CD14-positive monocyte (primary cell): ENCODE measurements at regions not wholly inside any gene's neighbourhood (a gene's known extent, or its start where the extent isn't known, plus 50 kb on each side); places are given as distances from the start of the nearest gene placed in this dataset.

Source experiments
- DNase-seq, 3 donors: peaks; one replicate each; pipeline ENCODE4 v3.0.0-alpha.2; 2011 to 2022
- H2AFZ ChIP-seq: 2 replicates; pipeline ENCODE4 v1.6.0; 2012; ENCODE audit warnings: mild to moderate bottlenecking, low read depth, low read length, inconsistent platforms; ENCODE audit not compliant: insufficient read depth, poor library complexity, severe bottlenecking
- H3K27ac ChIP-seq, 2 donors: 1 replicate in 1 of 2; 2 replicates in 1 of 2; pipeline ENCODE4 v1.5.1; 2012 to 2013; ENCODE audit warnings: low read length in 2 of 2, control low read depth in 1 of 2, inconsistent platforms in 1 of 2, low read depth in 1 of 2, mild to moderate bottlenecking in 1 of 2
- H3K27me3 ChIP-seq, 2 donors: one replicate each; pipeline versions ENCODE4 v1.6.0 to v1.6.1; 2011 to 2013; ENCODE audit warnings: low read length in 2 of 2; ENCODE audit not compliant: control insufficient read depth in 2 of 2, insufficient read depth in 2 of 2
- H3K36me3 ChIP-seq, 2 donors: replicated peaks in 1 of 2; 1 replicate in 1 of 2; 2 replicates in 1 of 2; pipeline versions ENCODE4 v1.5.1 to v1.6.1; 2012 to 2013; ENCODE audit warnings: low read length in 2 of 2, control low read depth in 1 of 2, inconsistent platforms in 1 of 2, mild to moderate bottlenecking in 1 of 2; ENCODE audit not compliant: insufficient read depth in 2 of 2, control insufficient read depth in 1 of 2
- H3K4me1 ChIP-seq, 2 donors: 1 replicate in 1 of 2; 2 replicates in 1 of 2; pipeline versions ENCODE4 v1.5.1 to v1.6.1; 2012 to 2013; ENCODE audit warnings: low read length in 2 of 2, control low read depth in 1 of 2, inconsistent platforms in 1 of 2, mild to moderate bottlenecking in 1 of 2, moderate library complexity in 1 of 2; ENCODE audit not compliant: insufficient read depth in 2 of 2, control insufficient read depth in 1 of 2
- H3K4me2 ChIP-seq: replicated peaks from 2 replicates; pipeline ENCODE3; 2012; ENCODE audit warnings: low read length, moderate library complexity, mild to moderate bottlenecking; ENCODE audit not compliant: poor library complexity, severe bottlenecking; ENCODE audit errors: extremely low read depth
- H3K4me3 ChIP-seq, 3 experiments: fragments of 200-600 bp in 1 of 3; sonication (generic) in 1 of 3; replicated peaks in 1 of 3; 1 replicate in 2 of 3; 2 replicates in 1 of 3; pipeline ENCODE4 v1.5.1; 2011 to 2013; ENCODE audit warnings: low read length in 3 of 3, mild to moderate bottlenecking in 3 of 3, control low read depth in 2 of 3, low read depth in 2 of 3, inconsistent platforms in 1 of 3, moderate library complexity in 1 of 3
- H3K79me2 ChIP-seq: 2 replicates; pipeline ENCODE4 v1.6.0; 2012; ENCODE audit warnings: mild to moderate bottlenecking, control low read depth, inconsistent platforms, low read length, moderate library complexity; ENCODE audit not compliant: insufficient read depth
- H3K9ac ChIP-seq: 2 replicates; pipeline ENCODE4 v1.6.0; 2017; ENCODE audit warnings: low read length, mild to moderate bottlenecking; ENCODE audit not compliant: insufficient read depth, poor library complexity, severe bottlenecking
- H3K9me3 ChIP-seq, 2 donors: replicated peaks in 1 of 2; 1 replicate in 1 of 2; 2 replicates in 1 of 2; pipeline versions ENCODE4 v1.5.1 to v1.6.1; 2012 to 2013; ENCODE audit warnings: low read length in 2 of 2, control low read depth in 1 of 2; ENCODE audit not compliant: control insufficient read depth in 1 of 2, insufficient read depth in 1 of 2
- H4K20me1 ChIP-seq: 2 replicates; pipeline ENCODE4 v1.6.0; 2012; ENCODE audit warnings: mild to moderate bottlenecking, low read length, control low read depth, moderate library complexity; ENCODE audit not compliant: insufficient read depth
- H3K27ac Mint-ChIP-seq, 7 donors: one replicate each; pipeline ENCODE4 v1.8.0; 2020; ENCODE audit warnings: mild to moderate bottlenecking in 7 of 7, mixed read lengths in 7 of 7, moderate library complexity in 6 of 7, inconsistent platforms in 2 of 7
- H3K27me3 Mint-ChIP-seq, 3 donors: one replicate each; pipeline ENCODE4 v1.8.0; 2021 to 2022; ENCODE audit warnings: low read depth in 3 of 3, mild to moderate bottlenecking in 3 of 3, mixed read lengths in 3 of 3, moderate library complexity in 3 of 3, inconsistent platforms in 1 of 3
- H3K36me3 Mint-ChIP-seq, 2 donors: one replicate each; pipeline ENCODE4 v1.8.0; 2020; ENCODE audit warnings: mixed read lengths in 2 of 2, inconsistent platforms in 1 of 2, mild to moderate bottlenecking in 1 of 2
- H3K4me1 Mint-ChIP-seq: one replicate; pipeline ENCODE4 v1.8.0; 2020; ENCODE audit warnings: mild to moderate bottlenecking, mixed read lengths
- H3K4me3 Mint-ChIP-seq, 2 donors: one replicate each; pipeline ENCODE4 v1.8.0; 2020; ENCODE audit warnings: mild to moderate bottlenecking in 2 of 2, mixed read lengths in 2 of 2, moderate library complexity in 1 of 2
- H3K9me3 Mint-ChIP-seq, 7 donors: one replicate each; pipeline ENCODE4 v1.8.0; 2020 to 2022; ENCODE audit warnings: mixed read lengths in 7 of 7, mild to moderate bottlenecking in 6 of 7, moderate library complexity in 6 of 7, inconsistent platforms in 2 of 7
- CTCF ChIP-seq: fragments of 200-600 bp; IDR thresholded peaks from one replicate; pipeline ENCODE4 v1.8.0; 2022; ENCODE audit warnings: antibody characterized with exemption, mild to moderate bottlenecking
- WGBS: methylation state at CpG from one replicate; pipeline ENCODE4 v1.1.5; 2013; ENCODE audit warnings: missing lambda C conversion rate; ENCODE audit not compliant: insufficient coverage; 5-methylcytosine and 5-hydroxymethylcytosine counted together
- intact Hi-C, 2 donors: fragments of 100-400 bp; cut with micrococcal nuclease; formaldehyde crosslinking; loops; one replicate each; pipeline versions ENCODE4 v1.15.0 to v1.15.1; 2023

- no peak overlapping the region for H3K9ac ChIP-seq
- H3K4me3 Mint-ChIP-seq = no peak overlapping the region
- peaks cover 0 to 3% (median 0%) of the 10 kb centered on the region in 7 donors for H3K9me3 Mint-ChIP-seq
- intact Hi-C loops = no loop called here
- WGBS = no CpG with 5 or more reads among the region's 2 CpGs
- no peaks in the 10 kb centered on the region for H3K9me3 ChIP-seq
- no peaks in the 10 kb centered on the region for H3K36me3 ChIP-seq
- no peaks in the 10 kb centered on the region for H3K27me3 Mint-ChIP-seq
- no peak overlapping the region for H3K4me3 ChIP-seq
- no peaks in the 10 kb centered on the region for H3K36me3 Mint-ChIP-seq
- no peak overlapping the region for H3K27ac Mint-ChIP-seq
- no peaks in the 10 kb centered on the region for H4K20me1 ChIP-seq
- H3K4me1 ChIP-seq = no peaks in the 10 kb centered on the region
- H2AFZ ChIP-seq = no peak overlapping the region
- DNase-seq = no peak
- H3K4me1 Mint-ChIP-seq = no peaks in the 10 kb centered on the region
- no peaks in the 10 kb centered on the region for H3K27me3 ChIP-seq
- H3K4me2 ChIP-seq = no peak overlapping the region
- H3K27ac ChIP-seq = no peak overlapping the region
- no peaks in the 10 kb centered on the region for H3K79me2 ChIP-seq
- no peak for TF ChIP-seq CTCF
Measured at GRCh38 chr16:62846399-62847057, 810.3 kb upstream of the CDH8 start.

GRCh38 chr16:62832214-62832613, 796.0 kb upstream of the CDH8 start:
- Histone ChIP-seq H3K9ac (no peak overlapping the region), H3K27ac (no peak overlapping the region), H3K27me3 (no peaks in the 10 kb centered on the region), H3K4me1 (no peaks in the 10 kb centered on the region), H3K4me3 (no peak overlapping the region), H3K36me3 (no peaks in the 10 kb centered on the region), H2AFZ (no peak overlapping the region), H4K20me1 (no peaks in the 10 kb centered on the region), H3K79me2 (no peaks in the 10 kb centered on the region), H3K4me2 (no peak overlapping the region), H3K9me3 (no peaks in the 10 kb centered on the region)
- no CpG with 5 or more reads among the region's 4 CpGs for WGBS
- Mint-ChIP-seq H3K27me3 (no peaks in the 10 kb centered on the region), H3K4me3 (no peak overlapping the region), H3K4me1 (no peaks in the 10 kb centered on the region), H3K36me3 (no peaks in the 10 kb centered on the region), H3K9me3 (peaks cover 0 to 4% (median 0%) of the 10 kb centered on the region in 7 donors), H3K27ac (no peak overlapping the region)
- TF ChIP-seq CTCF = no peak
- intact Hi-C loops = no loop called here
- DNase-seq = no peak
